Endothelial cell of hepatic sinusoid (primary cell): ENCODE measurements at regions not wholly inside any gene's neighbourhood (a gene's known extent, or its start where the extent isn't known, plus 50 kb on each side); places are given as distances from the start of the nearest gene placed in this dataset.

Experiments used
- in situ Hi-C: cut with HindIII; loops from 2 replicates; pipeline ENCODE4 v1.10.0; 2017; ENCODE audit warnings: low sequenced_read_pairs

DNA sequence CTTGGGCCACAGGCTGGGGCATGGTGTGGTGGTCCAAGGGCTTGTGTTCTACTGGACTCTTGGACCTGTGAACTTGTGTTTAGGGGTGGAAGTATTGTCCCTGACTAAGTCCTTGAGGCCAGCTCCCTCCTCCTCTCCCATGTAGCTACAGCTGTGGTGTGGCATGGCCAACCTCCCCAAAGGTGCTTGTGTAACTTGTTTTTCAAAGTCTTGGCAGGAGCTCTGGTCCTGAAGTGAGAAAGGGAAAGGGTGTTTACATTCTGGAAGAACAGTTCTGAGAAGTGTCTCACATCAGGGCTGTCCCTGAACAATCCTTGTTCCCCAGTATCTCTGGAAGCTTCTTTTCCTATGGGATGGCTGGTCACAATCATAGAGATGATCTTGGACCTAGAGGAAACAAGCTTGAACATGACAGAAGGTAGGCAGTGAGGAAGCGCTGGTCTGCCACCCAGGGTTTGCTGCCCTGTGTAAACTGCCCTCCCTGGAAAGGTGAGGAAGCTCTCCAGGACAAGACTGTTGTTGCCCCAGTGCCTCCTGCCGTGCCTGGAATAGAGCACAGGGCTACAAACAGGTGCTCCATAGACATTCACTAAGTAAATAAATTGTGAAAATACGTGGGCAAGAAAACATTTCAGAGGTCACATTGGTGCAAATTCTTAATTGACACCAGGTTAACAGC, 64.6 kb upstream of the KLF9 start:
- in situ Hi-C loops = loop anchor here (5.0 to 10.0 kb wide), 5 partner anchors 57 to 134 kb away; no protein-coding TSS in a partner anchor

DNA sequence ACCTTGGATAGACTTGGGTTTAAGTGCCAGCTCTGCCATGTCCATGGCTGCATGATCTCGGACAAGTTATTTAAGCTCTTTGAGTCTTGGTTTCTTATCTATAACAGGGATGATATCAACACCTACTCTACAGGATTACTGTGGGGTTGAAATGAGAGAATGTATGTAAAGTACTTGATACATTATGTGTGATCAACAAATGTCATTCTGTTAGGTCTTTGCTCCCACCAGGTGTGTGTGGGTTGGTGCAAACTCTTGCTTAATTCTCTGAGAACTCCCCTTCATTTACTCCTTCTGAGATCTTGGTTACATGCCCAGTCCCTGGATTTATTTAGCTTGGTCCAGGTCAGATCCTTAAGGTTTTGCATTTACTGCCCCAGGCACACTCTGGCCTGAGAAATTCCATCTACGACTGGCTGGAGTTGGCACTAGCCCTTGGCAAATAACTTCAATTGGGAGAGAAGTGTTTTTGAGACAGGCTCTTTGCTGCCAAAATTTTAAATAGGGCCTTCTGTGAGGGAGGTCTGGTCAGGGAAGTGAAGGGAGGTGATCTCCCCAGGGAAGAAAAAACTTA, 63.5 kb upstream of the KLF9 start:
- in situ Hi-C loops = loop anchor here (5.0 to 10.0 kb wide), 5 partner anchors 56 to 133 kb away; no protein-coding TSS in a partner anchor

DNA sequence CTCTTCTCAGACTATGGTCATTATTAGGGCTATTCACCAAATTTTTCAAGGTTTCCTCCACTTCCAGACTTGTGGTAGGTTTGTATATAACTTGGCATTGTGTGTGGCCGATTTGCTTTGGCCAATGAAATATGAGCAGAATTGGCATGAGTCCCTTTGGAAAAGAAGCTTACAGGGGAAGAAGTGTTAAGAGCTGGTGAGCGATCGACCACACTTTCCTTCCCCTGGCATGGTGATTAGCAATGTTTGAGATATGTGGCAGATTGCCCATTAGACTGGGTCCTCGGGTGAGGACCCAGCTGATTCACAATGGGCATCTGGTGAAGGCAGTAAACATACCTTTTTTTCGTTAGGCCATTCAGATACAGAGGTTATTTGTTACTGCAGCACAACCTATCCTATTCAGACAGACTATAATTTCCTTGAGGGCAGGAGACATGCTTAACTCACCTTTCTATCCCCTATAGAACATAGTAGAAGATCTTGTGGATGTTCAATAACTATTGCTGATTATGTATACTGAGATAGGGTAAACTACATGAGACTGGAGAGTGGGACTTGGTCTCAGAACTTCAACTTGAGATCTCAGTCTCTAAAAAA, 62.8 kb upstream of the KLF9 start:
- in situ Hi-C loops = loop anchor here (5.0 to 10.0 kb wide), 5 partner anchors 55 to 132 kb away; no protein-coding TSS in a partner anchor

DNA sequence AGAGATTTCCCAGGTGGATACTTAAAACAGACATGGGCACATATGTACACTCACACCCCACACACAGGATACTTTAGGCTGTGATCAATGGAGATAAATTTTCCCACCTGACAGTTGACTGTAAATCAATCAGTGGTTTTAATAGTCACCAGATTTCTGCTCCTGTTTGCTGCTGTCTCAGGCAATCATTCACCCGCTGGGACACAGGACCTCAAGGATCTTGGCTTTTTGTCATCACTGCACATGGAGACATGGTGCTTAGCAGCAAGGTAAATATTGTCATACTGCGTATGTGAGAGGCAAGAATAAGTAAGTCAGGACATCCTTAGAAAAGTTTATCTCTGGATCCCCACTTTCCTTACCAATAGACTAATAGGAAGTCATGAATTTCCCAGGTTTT, 60.8 kb upstream of the KLF9 start:
- in situ Hi-C loops = loop anchor here (5.0 to 10.0 kb wide), 5 partner anchors 53 to 130 kb away; no protein-coding TSS in a partner anchor

DNA sequence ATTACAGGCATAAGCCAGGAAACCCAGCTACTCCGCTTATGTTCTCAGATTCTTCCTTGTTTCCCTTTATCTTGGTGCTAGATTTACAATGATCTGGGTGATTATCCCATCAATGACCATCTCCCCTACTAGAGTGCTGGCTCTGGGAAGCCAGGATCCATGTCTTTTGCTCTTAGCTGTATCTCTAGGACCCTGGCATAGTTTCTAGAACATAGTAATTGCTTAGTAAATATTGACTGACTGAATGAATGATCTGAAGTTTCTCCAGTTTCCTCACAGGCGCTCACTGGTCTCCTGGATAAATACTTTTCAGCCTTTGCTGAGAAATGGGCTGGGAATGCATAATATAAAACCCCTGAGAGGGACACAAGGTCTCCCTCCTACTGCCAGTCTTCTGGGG, 60.0 kb upstream of the KLF9 start:
- in situ Hi-C loops = loop anchor here (10.0 kb wide), 3 partner anchors 70 to 130 kb away; no protein-coding TSS in a partner anchor

DNA sequence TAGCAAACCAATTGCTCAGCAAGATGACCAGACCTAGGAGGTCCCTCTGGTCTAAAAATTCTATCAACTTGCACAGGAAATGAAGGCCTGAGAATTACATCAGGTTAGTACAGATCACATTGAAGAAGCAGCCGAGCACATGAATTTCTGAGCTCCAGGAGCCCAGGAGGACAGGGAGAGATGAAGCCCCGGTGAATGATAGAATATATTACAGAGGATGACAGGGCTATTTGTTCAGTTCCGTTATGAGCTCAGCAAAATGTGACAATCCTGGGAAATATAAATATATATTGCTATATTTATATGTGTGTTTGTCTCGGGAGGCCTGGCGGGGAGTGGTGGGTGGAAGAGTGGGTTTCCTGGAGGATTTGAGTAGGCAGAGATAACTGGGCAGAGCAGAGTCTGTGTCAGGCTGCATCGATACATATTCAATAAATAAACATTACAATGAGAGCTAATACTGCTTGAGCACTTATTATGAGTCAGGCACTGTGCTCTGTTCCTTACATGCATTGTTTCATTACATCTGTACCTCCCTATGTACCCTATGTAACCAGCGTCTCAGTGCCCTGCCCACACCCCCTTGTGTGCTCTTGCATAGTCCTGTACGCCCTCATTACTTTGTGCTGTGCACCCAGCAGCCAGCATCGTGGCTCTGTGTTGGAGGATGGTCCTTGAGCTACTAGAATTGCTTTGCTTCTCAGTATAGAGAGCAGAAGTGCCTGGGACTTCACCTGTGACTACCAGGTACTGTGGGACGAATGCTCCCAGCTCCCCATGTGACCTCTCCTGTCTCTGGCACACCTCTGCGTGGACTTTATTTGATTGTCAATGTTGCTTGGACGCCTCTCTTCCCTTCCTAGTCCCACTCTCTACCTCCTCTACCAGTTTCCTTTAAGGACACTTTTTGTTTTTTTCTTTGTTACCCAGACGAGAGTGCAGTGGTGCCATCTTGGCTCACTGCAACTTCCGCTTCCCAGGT, 58.1 kb upstream of the KLF9 start:
- in situ Hi-C loops = loop anchor here (10.0 kb wide), 3 partner anchors 68 to 128 kb away; no protein-coding TSS in a partner anchor

DNA sequence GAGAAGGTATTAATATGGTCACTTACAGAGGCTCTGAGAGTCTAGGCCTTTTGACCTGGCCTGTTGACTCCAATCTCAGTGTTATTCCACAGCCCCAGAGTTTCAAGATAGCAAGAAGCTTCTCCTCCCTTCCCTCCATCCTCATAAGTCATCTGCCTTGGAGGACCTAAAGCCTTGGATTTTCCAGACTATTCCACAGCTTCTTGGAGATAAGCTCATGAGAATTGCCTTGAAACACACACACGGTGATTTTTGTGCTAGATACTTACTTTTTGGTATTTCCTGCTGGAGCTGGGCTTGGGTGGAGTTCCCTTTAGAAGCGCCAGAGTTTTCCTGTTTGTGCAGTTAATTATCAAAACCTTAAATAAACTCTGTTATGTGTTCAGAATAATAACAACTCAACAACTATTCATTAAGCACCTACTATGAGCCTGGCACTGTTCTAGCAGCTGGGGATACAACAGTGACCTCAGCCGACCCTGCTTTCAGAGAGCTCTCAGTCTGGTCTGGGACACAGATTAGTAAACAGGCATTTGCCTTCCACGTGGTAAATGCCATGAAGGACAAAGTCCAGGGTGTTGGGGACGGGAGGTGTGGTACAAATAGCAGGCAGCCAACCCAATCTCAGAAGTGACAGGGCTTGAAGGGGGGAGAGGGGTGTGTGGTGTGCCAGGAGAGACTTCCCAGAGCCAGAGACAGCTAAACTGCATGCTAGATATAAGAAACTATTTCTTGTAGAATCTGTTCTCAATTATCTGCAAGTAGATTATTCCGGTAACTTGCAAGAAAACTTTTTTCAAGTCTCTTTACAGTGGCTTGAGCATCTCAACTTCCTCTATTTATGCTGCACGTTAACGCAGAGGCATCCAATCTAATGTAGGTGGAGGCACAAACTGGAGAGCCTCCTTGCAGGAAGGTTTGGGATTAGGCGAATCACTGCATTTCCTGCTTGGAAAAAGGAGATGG, 55.9 kb upstream of the KLF9 start:
- in situ Hi-C loops = loop anchor here (10.0 kb wide), 3 partner anchors 66 to 126 kb away; no protein-coding TSS in a partner anchor

DNA sequence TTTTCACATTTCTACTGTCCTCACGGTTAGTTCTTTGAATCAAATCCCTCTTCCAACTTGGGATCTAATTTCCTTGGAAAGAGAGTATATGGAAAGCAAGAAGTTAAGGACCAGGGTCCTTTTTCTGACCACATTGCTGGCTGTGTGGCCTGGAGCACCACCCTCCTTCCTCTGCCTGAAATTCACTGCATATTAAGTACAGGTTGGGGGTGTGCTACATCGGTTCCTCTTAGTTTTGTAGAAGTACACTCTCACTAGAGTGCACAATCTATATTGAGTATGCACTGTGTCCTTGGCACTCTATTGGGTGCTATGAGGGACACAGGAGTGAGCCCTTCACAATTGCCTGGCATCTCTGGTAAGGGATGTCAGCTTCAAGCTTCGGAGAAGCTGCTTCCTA, 53.8 kb upstream of the KLF9 start:
- in situ Hi-C loops = no loop called here

DNA sequence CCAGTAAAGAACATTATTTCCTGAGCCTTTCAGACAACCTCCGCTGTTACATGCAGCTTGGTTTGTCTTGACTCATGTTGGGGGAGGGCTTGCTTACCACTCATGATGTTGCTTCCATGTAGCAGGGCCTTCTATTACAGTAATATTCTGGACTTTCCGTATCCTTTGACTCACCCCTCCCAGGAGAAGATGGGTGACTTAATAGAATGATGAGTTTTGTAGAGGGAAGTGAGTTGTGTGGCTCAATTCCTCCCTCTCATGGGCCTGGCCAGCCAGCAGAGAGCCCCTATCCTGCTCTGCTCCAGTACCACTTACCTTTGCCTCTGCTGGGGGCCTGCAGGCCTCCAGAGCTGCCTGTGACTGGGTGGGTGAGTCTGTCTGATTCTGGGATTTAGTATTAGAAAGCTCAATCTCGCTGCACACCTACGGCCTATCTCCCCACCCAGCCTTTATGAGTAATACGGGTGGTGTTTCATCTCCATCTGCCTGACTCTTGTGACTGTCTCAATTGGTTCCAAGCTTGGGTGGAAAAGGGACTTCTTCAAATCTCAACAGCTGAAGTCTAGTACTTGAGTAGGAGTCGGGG, 52.6 kb upstream of the KLF9 start:
- in situ Hi-C loops = no loop called here

DNA sequence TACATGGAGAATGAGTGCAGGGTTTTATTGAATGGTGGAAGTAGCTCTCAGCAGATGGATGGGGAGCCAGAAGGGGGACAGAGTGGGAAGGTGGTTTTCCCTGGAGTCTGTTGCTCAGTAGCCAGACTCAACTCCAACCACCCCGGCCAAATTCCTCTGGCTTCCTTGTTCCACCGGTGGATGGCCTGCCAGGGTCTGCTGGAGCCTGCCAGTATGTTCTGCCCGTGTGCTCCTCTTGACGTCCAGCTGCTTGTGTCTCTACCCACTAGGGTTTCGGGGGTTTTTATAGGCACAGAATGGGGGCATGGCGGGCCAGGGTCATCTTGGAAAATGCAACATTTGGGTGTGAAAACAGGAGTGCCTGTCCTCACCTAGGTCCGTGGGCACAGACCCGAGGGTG, 51.4 kb upstream of the KLF9 start:
- in situ Hi-C loops = no loop called here

DNA sequence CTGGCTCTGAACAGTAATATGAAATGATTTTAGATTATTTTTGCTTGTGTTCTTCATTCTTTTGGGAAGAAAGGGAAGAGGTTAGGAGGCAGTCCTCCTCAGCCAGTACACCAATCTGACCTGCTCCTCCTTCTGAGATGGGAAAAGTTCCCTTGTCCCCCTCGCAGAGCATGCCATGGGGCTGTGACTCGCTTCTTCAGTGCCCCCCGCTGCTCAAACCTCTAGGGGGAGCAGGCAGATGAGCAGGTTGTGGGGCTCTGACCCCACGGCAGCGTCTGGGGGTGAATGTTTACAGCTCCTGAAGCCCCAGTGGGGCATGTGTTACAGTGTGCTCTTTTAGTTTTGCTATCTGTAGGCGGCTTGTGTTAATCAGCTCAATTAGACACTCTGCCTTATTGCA, 50.9 kb upstream of the KLF9 start:
- in situ Hi-C loops = no loop called here
